Spinal cord (tissue), 9 donors: ENCODE measurements at regions not wholly inside any gene's neighbourhood (a gene's known extent, or its start where the extent isn't known, plus 50 kb on each side); places are given as distances from the start of the nearest gene placed in this dataset.
A peak's percentile ranks its signal among the peaks of the same experiment; 100 is the strongest.

Experiments used
- DNase-seq, 6 donors: peaks; one replicate each; pipeline versions ENCODE4 v3.0.0 to v3.0.0-alpha.2; 2013 to 2015; ENCODE audit warnings: low spot score in 6 of 6, low read depth in 4 of 6
- H3K27ac ChIP-seq: one replicate; pipeline ENCODE4 v1.5.1; 2013; ENCODE audit warnings: low read depth, low read length, control low read depth
- H3K27me3 ChIP-seq: one replicate; pipeline ENCODE4 v1.6.1; 2013; ENCODE audit warnings: low read length; ENCODE audit not compliant: control insufficient read depth, insufficient read depth
- H3K36me3 ChIP-seq: one replicate; pipeline ENCODE4 v1.6.1; 2013; ENCODE audit warnings: low read length; ENCODE audit not compliant: control insufficient read depth, insufficient read depth
- H3K4me1 ChIP-seq: one replicate; pipeline ENCODE4 v1.6.1; 2013; ENCODE audit warnings: low read length; ENCODE audit not compliant: control insufficient read depth, insufficient read depth
- H3K4me3 ChIP-seq: one replicate; pipeline ENCODE4 v1.5.1; 2013; ENCODE audit warnings: low read depth, low read length, control low read depth
- H3K9me3 ChIP-seq: one replicate; pipeline ENCODE4 v1.6.1; 2013; ENCODE audit warnings: low read length; ENCODE audit not compliant: control insufficient read depth, insufficient read depth
- WGBS: methylation state at CpG from one replicate; pipeline ENCODE4 v1.1.5; 2013; ENCODE audit warnings: missing lambda C conversion rate; ENCODE audit not compliant: insufficient coverage; 5-methylcytosine and 5-hydroxymethylcytosine counted together
- donor health status: healthy.

- DNase-seq = no peak
- H3K9me3 ChIP-seq = no peaks in the 10 kb centered on the region
- H3K4me3 ChIP-seq = no peak overlapping the region
- peaks cover 22% of the 10 kb centered on the region for H3K4me1 ChIP-seq
- H3K27ac ChIP-seq = no peak overlapping the region
- H3K27me3 ChIP-seq = no peaks in the 10 kb centered on the region
- peaks cover 2% of the 10 kb centered on the region for H3K36me3 ChIP-seq
- 69% methylated on average over 4 of the region's 6 CpGs for WGBS
Measured at GRCh38 chr14:104437703-104438102, 141.9 kb upstream of the C14orf180 start.

- Histone ChIP-seq H3K4me1 (peaks cover 26% of the 10 kb centered on the region), H3K4me3 (no peak overlapping the region), H3K36me3 (peaks cover 2% of the 10 kb centered on the region), H3K27ac (no peak overlapping the region), H3K9me3 (no peaks in the 10 kb centered on the region), H3K27me3 (no peaks in the 10 kb centered on the region)
- WGBS = 92% methylated on average over 15 of the region's 18 CpGs
- DNase-seq = no peak
Measured at GRCh38 chr14:104438166-104438887, 141.2 kb upstream of the C14orf180 start.

GRCh38 chr14:104439625-104440024, 139.9 kb upstream of the C14orf180 start:
- no peaks in the 10 kb centered on the region for H3K9me3 ChIP-seq

GRCh38 chr14:104440297-104440956, 139.1 kb upstream of the C14orf180 start:
- H3K4me3 ChIP-seq = no peak overlapping the region
- no peak overlapping the region for H3K27ac ChIP-seq
- peaks cover 2% of the 10 kb centered on the region for H3K36me3 ChIP-seq
- peaks cover 30% of the 10 kb centered on the region for H3K4me1 ChIP-seq
- H3K27me3 ChIP-seq = no peaks in the 10 kb centered on the region
- WGBS = 95% methylated on average over 3 of the region's 14 CpGs
- DNase-seq = no peak
- no peaks in the 10 kb centered on the region for H3K9me3 ChIP-seq

More at GRCh38 chr14:104439625-104440024, 139.9 kb upstream of the C14orf180 start:
- H3K4me3 ChIP-seq = no peak overlapping the region
- 85% methylated on average over 9 of the region's 9 CpGs for WGBS
- H3K4me1 ChIP-seq = peaks cover 30% of the 10 kb centered on the region
- no peak overlapping the region for H3K27ac ChIP-seq
- H3K27me3 ChIP-seq = no peaks in the 10 kb centered on the region
- DNase-seq = no peak
- peaks cover 2% of the 10 kb centered on the region for H3K36me3 ChIP-seq

- Histone ChIP-seq H3K36me3 (peaks cover 2% of the 10 kb centered on the region), H3K4me1 (peaks cover 22% of the 10 kb centered on the region), H3K27me3 (no peaks in the 10 kb centered on the region), H3K27ac (no peak overlapping the region), H3K4me3 (no peak overlapping the region), H3K9me3 (no peaks in the 10 kb centered on the region)
- peak in 1 of 6 donors; percentile 67 for DNase-seq
- 63% methylated on average over 21 of the region's 21 CpGs for WGBS
Measured at GRCh38 chr14:104441275-104442106, 138.1 kb upstream of the C14orf180 start.

GRCh38 chr14:104442107-104442551, 137.4 kb upstream of the C14orf180 start:
- H3K27me3 ChIP-seq = no peaks in the 10 kb centered on the region
- DNase-seq = no peak
- no peak overlapping the region for H3K4me3 ChIP-seq
- 83% methylated on average over 19 of the region's 19 CpGs for WGBS
- H3K4me1 ChIP-seq = peaks cover 19% of the 10 kb centered on the region
- no peaks in the 10 kb centered on the region for H3K9me3 ChIP-seq
- H3K36me3 ChIP-seq = peaks cover 2% of the 10 kb centered on the region
- H3K27ac ChIP-seq = no peak overlapping the region

- DNase-seq = no peak
- Histone ChIP-seq H3K4me3 (no peak overlapping the region), H3K27me3 (no peaks in the 10 kb centered on the region), H3K4me1 (peaks cover 19% of the 10 kb centered on the region), H3K36me3 (peaks cover 2% of the 10 kb centered on the region), H3K27ac (no peak overlapping the region), H3K9me3 (no peaks in the 10 kb centered on the region)
- WGBS = 65% methylated on average over 12 of the region's 14 CpGs
Measured at GRCh38 chr14:104442631-104443390, 136.8 kb upstream of the C14orf180 start.

GRCh38 chr14:104443391-104444158, 136.0 kb upstream of the C14orf180 start:
- no peak overlapping the region for H3K4me3 ChIP-seq
- H3K4me1 ChIP-seq = peaks cover 19% of the 10 kb centered on the region
- H3K9me3 ChIP-seq = no peaks in the 10 kb centered on the region
- peaks cover 2% of the 10 kb centered on the region for H3K36me3 ChIP-seq
- H3K27ac ChIP-seq = no peak overlapping the region
- no peaks in the 10 kb centered on the region for H3K27me3 ChIP-seq
- 52% methylated on average over 13 of the region's 13 CpGs for WGBS
- DNase-seq = no peak
